CD14-positive monocyte (primary cell): ENCODE measurements at regions not wholly inside any gene's neighbourhood (a gene's known extent, or its start where the extent isn't known, plus 50 kb on each side); places are given as distances from the start of the nearest gene placed in this dataset.
A peak's percentile ranks its signal among the peaks of the same experiment; 100 is the strongest.
"Not testable (repeated sequence)": the region's sequence is repeated elsewhere in the genome, so short reads cannot be mapped to it uniquely, and the experiment has no call there.

Source experiments
- DNase-seq, 3 donors: peaks; one replicate each; pipeline ENCODE4 v3.0.0-alpha.2; 2011 to 2022
- H2AFZ ChIP-seq: 2 replicates; pipeline ENCODE4 v1.6.0; 2012; ENCODE audit warnings: mild to moderate bottlenecking, low read depth, low read length, inconsistent platforms; ENCODE audit not compliant: insufficient read depth, poor library complexity, severe bottlenecking
- H3K27ac ChIP-seq, 2 donors: 1 replicate in 1 of 2; 2 replicates in 1 of 2; pipeline ENCODE4 v1.5.1; 2012 to 2013; ENCODE audit warnings: low read length in 2 of 2, control low read depth in 1 of 2, inconsistent platforms in 1 of 2, low read depth in 1 of 2, mild to moderate bottlenecking in 1 of 2
- H3K27me3 ChIP-seq, 2 donors: one replicate each; pipeline versions ENCODE4 v1.6.0 to v1.6.1; 2011 to 2013; ENCODE audit warnings: low read length in 2 of 2; ENCODE audit not compliant: control insufficient read depth in 2 of 2, insufficient read depth in 2 of 2
- H3K36me3 ChIP-seq, 2 donors: replicated peaks in 1 of 2; 1 replicate in 1 of 2; 2 replicates in 1 of 2; pipeline versions ENCODE4 v1.5.1 to v1.6.1; 2012 to 2013; ENCODE audit warnings: low read length in 2 of 2, control low read depth in 1 of 2, inconsistent platforms in 1 of 2, mild to moderate bottlenecking in 1 of 2; ENCODE audit not compliant: insufficient read depth in 2 of 2, control insufficient read depth in 1 of 2
- H3K4me1 ChIP-seq, 2 donors: 1 replicate in 1 of 2; 2 replicates in 1 of 2; pipeline versions ENCODE4 v1.5.1 to v1.6.1; 2012 to 2013; ENCODE audit warnings: low read length in 2 of 2, control low read depth in 1 of 2, inconsistent platforms in 1 of 2, mild to moderate bottlenecking in 1 of 2, moderate library complexity in 1 of 2; ENCODE audit not compliant: insufficient read depth in 2 of 2, control insufficient read depth in 1 of 2
- H3K4me2 ChIP-seq: replicated peaks from 2 replicates; pipeline ENCODE3; 2012; ENCODE audit warnings: low read length, moderate library complexity, mild to moderate bottlenecking; ENCODE audit not compliant: poor library complexity, severe bottlenecking; ENCODE audit errors: extremely low read depth
- H3K4me3 ChIP-seq, 3 experiments: fragments of 200-600 bp in 1 of 3; sonication (generic) in 1 of 3; replicated peaks in 1 of 3; 1 replicate in 2 of 3; 2 replicates in 1 of 3; pipeline ENCODE4 v1.5.1; 2011 to 2013; ENCODE audit warnings: low read length in 3 of 3, mild to moderate bottlenecking in 3 of 3, control low read depth in 2 of 3, low read depth in 2 of 3, inconsistent platforms in 1 of 3, moderate library complexity in 1 of 3
- H3K79me2 ChIP-seq: 2 replicates; pipeline ENCODE4 v1.6.0; 2012; ENCODE audit warnings: mild to moderate bottlenecking, control low read depth, inconsistent platforms, low read length, moderate library complexity; ENCODE audit not compliant: insufficient read depth
- H3K9ac ChIP-seq: 2 replicates; pipeline ENCODE4 v1.6.0; 2017; ENCODE audit warnings: low read length, mild to moderate bottlenecking; ENCODE audit not compliant: insufficient read depth, poor library complexity, severe bottlenecking
- H3K9me3 ChIP-seq, 2 donors: replicated peaks in 1 of 2; 1 replicate in 1 of 2; 2 replicates in 1 of 2; pipeline versions ENCODE4 v1.5.1 to v1.6.1; 2012 to 2013; ENCODE audit warnings: low read length in 2 of 2, control low read depth in 1 of 2; ENCODE audit not compliant: control insufficient read depth in 1 of 2, insufficient read depth in 1 of 2
- H4K20me1 ChIP-seq: 2 replicates; pipeline ENCODE4 v1.6.0; 2012; ENCODE audit warnings: mild to moderate bottlenecking, low read length, control low read depth, moderate library complexity; ENCODE audit not compliant: insufficient read depth
- H3K27ac Mint-ChIP-seq, 7 donors: one replicate each; pipeline ENCODE4 v1.8.0; 2020; ENCODE audit warnings: mild to moderate bottlenecking in 7 of 7, mixed read lengths in 7 of 7, moderate library complexity in 6 of 7, inconsistent platforms in 2 of 7
- H3K27me3 Mint-ChIP-seq, 3 donors: one replicate each; pipeline ENCODE4 v1.8.0; 2021 to 2022; ENCODE audit warnings: low read depth in 3 of 3, mild to moderate bottlenecking in 3 of 3, mixed read lengths in 3 of 3, moderate library complexity in 3 of 3, inconsistent platforms in 1 of 3
- H3K36me3 Mint-ChIP-seq, 2 donors: one replicate each; pipeline ENCODE4 v1.8.0; 2020; ENCODE audit warnings: mixed read lengths in 2 of 2, inconsistent platforms in 1 of 2, mild to moderate bottlenecking in 1 of 2
- H3K4me1 Mint-ChIP-seq: one replicate; pipeline ENCODE4 v1.8.0; 2020; ENCODE audit warnings: mild to moderate bottlenecking, mixed read lengths
- H3K4me3 Mint-ChIP-seq, 2 donors: one replicate each; pipeline ENCODE4 v1.8.0; 2020; ENCODE audit warnings: mild to moderate bottlenecking in 2 of 2, mixed read lengths in 2 of 2, moderate library complexity in 1 of 2
- H3K9me3 Mint-ChIP-seq, 7 donors: one replicate each; pipeline ENCODE4 v1.8.0; 2020 to 2022; ENCODE audit warnings: mixed read lengths in 7 of 7, mild to moderate bottlenecking in 6 of 7, moderate library complexity in 6 of 7, inconsistent platforms in 2 of 7
- WGBS: methylation state at CpG from one replicate; pipeline ENCODE4 v1.1.5; 2013; ENCODE audit warnings: missing lambda C conversion rate; ENCODE audit not compliant: insufficient coverage; 5-methylcytosine and 5-hydroxymethylcytosine counted together
- intact Hi-C, 2 donors: fragments of 100-400 bp; cut with micrococcal nuclease; formaldehyde crosslinking; loops; one replicate each; pipeline versions ENCODE4 v1.15.0 to v1.15.1; 2023
- TF ChIP-seq, protein P1 (sequence below): fragments of 200-600 bp; IDR thresholded peaks from one replicate; pipeline ENCODE4 v1.8.0; 2022; ENCODE audit warnings: antibody characterized with exemption, mild to moderate bottlenecking

DNA sequence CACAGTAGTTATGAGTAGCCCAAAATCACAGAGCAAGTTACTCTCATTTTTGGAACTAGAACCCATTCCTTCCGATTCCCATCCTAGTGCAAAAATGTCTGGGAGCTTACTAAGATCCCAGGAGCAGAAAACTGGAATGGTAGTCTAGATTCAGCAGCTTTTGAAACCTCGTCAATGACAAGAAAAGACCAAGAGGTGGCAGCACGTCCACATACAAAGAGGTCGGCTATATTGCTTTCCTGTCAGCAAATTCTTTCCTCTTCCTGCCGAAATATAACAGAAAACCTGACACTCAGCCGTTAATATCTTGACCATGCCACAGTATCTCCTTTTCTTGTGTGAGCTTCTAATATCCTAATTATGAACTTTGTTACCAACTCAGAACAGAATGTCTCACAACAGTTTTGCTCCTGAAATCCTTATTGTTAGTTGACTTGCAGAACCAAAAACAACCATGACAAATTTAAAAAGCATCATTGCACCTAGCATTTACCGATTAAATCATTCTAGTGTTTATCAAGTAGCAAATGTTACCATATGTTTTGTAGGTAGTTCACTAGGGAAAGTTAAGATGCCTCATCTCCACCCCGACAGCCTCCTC lies 92.8 kb upstream of the OR9G4 start:
- H3K9me3 ChIP-seq = no peaks in the 10 kb centered on the region
- no peak overlapping the region for H2AFZ ChIP-seq
- H3K4me2 ChIP-seq = no peak overlapping the region
- H3K4me1 ChIP-seq = no peaks in the 10 kb centered on the region
- no peak overlapping the region for H3K27ac ChIP-seq
- no peaks in the 10 kb centered on the region for H4K20me1 ChIP-seq
- H3K36me3 ChIP-seq = no peaks in the 10 kb centered on the region
- TF ChIP-seq, protein P1, sequence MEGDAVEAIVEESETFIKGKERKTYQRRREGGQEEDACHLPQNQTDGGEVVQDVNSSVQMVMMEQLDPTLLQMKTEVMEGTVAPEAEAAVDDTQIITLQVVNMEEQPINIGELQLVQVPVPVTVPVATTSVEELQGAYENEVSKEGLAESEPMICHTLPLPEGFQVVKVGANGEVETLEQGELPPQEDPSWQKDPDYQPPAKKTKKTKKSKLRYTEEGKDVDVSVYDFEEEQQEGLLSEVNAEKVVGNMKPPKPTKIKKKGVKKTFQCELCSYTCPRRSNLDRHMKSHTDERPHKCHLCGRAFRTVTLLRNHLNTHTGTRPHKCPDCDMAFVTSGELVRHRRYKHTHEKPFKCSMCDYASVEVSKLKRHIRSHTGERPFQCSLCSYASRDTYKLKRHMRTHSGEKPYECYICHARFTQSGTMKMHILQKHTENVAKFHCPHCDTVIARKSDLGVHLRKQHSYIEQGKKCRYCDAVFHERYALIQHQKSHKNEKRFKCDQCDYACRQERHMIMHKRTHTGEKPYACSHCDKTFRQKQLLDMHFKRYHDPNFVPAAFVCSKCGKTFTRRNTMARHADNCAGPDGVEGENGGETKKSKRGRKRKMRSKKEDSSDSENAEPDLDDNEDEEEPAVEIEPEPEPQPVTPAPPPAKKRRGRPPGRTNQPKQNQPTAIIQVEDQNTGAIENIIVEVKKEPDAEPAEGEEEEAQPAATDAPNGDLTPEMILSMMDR = peak; percentile 44
- H3K4me3 ChIP-seq = no peak overlapping the region
- intact Hi-C loops = loop anchor here (5.0 kb wide), 1 partner anchor 406 kb away; no protein-coding TSS in a partner anchor
- H3K27ac Mint-ChIP-seq = no peak overlapping the region
- no peaks in the 10 kb centered on the region for H3K4me1 Mint-ChIP-seq
- H3K27me3 ChIP-seq = no peaks in the 10 kb centered on the region
- peaks cover 2 to 4% (median 3%) of the 10 kb centered on the region in 3 donors for H3K27me3 Mint-ChIP-seq
- WGBS = 0% methylated on average over 5 of the region's 8 CpGs
- peaks cover 0 to 5% (median 0%) of the 10 kb centered on the region in 7 donors for H3K9me3 Mint-ChIP-seq
- H3K9ac ChIP-seq = no peak overlapping the region
- peak in 2 of 3 donors; percentile 4 to 5 for DNase-seq
- no peaks in the 10 kb centered on the region for H3K79me2 ChIP-seq
- H3K4me3 Mint-ChIP-seq = no peak overlapping the region
- no peaks in the 10 kb centered on the region for H3K36me3 Mint-ChIP-seq

DNA sequence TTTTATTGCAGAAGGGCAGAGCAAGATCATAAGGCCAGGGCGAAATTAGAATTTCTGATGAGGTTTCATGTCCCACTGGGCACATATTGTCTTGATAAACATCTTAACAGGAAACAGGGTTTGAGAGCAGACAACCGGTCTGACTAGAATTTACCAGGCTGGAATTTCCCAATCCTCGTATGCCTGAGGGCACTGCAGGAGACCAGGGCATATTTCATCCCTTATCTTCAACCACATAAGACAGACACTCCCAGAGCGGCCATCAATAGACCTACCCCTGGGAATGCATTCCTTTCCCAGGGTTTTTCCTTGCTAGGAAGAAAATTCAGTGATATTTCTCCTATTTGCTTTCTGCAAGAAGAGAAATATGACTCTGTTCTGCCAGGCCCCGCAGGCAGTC lies 78.9 kb upstream of the OR9G4 start:
- H3K4me2 ChIP-seq, H3K4me3 Mint-ChIP-seq, H3K27ac Mint-ChIP-seq, H4K20me1 ChIP-seq, intact Hi-C loops, H3K9me3 Mint-ChIP-seq, H3K79me2 ChIP-seq, DNase-seq, H2AFZ ChIP-seq, H3K36me3 Mint-ChIP-seq, H3K27me3 ChIP-seq, H3K4me1 Mint-ChIP-seq, H3K4me3 ChIP-seq, H3K27ac ChIP-seq, H3K36me3 ChIP-seq, H3K27me3 Mint-ChIP-seq, H3K9me3 ChIP-seq, H3K4me1 ChIP-seq, H3K9ac ChIP-seq: not testable (repeated sequence)
- 83% methylated on average over 4 of the region's 5 CpGs for WGBS
